ENCODE measurements at regions not wholly inside any gene's neighbourhood (a gene's known extent, or its start where the extent isn't known, plus 50 kb on each side); places are given as distances from the start of the nearest gene placed in this dataset.

- TF ChIP-seq ARNTL (CRISPR knock-in tag; IDR thresholded peaks at IDR 0.05; ENCODE audit: borderline replicate concordance, low read depth) = no peak
- TF ChIP-seq OSR1 (CRISPR knock-in tag; IDR thresholded peaks at IDR 0.05) = no peak
- no peak for TF ChIP-seq GLIS3 (CRISPR knock-in tag; IDR thresholded peaks at IDR 0.05)
- no peak for TF ChIP-seq ZFP3 (CRISPR knock-in tag; IDR thresholded peaks at IDR 0.05)
- TF ChIP-seq, protein P1, sequence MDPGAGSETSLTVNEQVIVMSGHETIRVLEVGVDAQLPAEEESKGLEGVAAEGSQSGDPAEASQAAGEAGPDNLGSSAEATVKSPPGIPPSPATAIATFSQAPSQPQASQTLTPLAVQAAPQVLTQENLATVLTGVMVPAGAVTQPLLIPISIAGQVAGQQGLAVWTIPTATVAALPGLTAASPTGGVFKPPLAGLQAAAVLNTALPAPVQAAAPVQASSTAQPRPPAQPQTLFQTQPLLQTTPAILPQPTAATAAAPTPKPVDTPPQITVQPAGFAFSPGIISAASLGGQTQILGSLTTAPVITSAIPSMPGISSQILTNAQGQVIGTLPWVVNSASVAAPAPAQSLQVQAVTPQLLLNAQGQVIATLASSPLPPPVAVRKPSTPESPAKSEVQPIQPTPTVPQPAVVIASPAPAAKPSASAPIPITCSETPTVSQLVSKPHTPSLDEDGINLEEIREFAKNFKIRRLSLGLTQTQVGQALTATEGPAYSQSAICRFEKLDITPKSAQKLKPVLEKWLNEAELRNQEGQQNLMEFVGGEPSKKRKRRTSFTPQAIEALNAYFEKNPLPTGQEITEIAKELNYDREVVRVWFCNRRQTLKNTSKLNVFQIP (CRISPR knock-in tag; IDR thresholded peaks at IDR 0.05; ENCODE audit: borderline replicate concordance, low read depth) = no peak
- TF ChIP-seq, protein P2, sequence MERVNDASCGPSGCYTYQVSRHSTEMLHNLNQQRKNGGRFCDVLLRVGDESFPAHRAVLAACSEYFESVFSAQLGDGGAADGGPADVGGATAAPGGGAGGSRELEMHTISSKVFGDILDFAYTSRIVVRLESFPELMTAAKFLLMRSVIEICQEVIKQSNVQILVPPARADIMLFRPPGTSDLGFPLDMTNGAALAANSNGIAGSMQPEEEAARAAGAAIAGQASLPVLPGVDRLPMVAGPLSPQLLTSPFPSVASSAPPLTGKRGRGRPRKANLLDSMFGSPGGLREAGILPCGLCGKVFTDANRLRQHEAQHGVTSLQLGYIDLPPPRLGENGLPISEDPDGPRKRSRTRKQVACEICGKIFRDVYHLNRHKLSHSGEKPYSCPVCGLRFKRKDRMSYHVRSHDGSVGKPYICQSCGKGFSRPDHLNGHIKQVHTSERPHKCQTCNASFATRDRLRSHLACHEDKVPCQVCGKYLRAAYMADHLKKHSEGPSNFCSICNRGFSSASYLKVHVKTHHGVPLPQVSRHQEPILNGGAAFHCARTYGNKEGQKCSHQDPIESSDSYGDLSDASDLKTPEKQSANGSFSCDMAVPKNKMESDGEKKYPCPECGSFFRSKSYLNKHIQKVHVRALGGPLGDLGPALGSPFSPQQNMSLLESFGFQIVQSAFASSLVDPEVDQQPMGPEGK (CRISPR knock-in tag; IDR thresholded peaks at IDR 0.05; ENCODE audit: borderline replicate concordance) = no peak
- TF ChIP-seq TOX (CRISPR knock-in tag; IDR thresholded peaks at IDR 0.05; ENCODE audit: borderline replicate concordance) = no peak
- TF ChIP-seq ESRRG (CRISPR knock-in tag; IDR thresholded peaks at IDR 0.05) = no peak
- TF ChIP-seq, protein P3, sequence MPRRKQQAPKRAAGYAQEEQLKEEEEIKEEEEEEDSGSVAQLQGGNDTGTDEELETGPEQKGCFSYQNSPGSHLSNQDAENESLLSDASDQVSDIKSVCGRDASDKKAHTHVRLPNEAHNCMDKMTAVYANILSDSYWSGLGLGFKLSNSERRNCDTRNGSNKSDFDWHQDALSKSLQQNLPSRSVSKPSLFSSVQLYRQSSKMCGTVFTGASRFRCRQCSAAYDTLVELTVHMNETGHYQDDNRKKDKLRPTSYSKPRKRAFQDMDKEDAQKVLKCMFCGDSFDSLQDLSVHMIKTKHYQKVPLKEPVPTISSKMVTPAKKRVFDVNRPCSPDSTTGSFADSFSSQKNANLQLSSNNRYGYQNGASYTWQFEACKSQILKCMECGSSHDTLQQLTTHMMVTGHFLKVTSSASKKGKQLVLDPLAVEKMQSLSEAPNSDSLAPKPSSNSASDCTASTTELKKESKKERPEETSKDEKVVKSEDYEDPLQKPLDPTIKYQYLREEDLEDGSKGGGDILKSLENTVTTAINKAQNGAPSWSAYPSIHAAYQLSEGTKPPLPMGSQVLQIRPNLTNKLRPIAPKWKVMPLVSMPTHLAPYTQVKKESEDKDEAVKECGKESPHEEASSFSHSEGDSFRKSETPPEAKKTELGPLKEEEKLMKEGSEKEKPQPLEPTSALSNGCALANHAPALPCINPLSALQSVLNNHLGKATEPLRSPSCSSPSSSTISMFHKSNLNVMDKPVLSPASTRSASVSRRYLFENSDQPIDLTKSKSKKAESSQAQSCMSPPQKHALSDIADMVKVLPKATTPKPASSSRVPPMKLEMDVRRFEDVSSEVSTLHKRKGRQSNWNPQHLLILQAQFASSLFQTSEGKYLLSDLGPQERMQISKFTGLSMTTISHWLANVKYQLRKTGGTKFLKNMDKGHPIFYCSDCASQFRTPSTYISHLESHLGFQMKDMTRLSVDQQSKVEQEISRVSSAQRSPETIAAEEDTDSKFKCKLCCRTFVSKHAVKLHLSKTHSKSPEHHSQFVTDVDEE (CRISPR knock-in tag; IDR thresholded peaks at IDR 0.05) = no peak
Measured at GRCh38 chr18:7438646-7439045, 128.5 kb upstream of the PTPRM start.

All from SK-N-SH treated with all-trans-retinoic acid at 6 μM for 48 hours (cell line).